ENCODE measurements at regions not wholly inside any gene's neighbourhood (a gene's known extent, or its start where the extent isn't known, plus 50 kb on each side); places are given as distances from the start of the nearest gene placed in this dataset.
A peak's percentile ranks its signal among the peaks of the same experiment; 100 is the strongest.

DNA sequence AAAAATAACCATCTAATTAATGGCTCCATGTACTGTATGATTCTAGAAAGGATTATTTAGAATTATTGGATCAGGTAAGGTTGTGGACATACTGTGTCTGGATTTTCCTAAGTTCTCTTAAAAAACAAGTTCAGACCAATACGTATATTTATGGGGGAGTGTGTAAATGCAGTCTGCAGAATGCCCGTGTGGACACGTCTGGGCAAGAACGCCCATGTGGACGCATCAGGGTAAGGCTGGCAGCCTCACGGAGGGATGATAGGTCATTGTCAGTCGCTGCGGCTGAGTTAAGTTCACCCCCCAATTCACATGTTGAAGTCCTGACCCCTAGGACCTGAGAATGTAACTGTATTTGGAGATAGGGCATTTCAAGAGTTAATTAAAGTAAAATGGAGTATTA lies 160.0 kb upstream of the SHH start:
- no peak overlapping the region for H3K4me3 ChIP-seq
- H3K9me3 ChIP-seq, result no peaks in the 10 kb centered on the region
- 89 to 96% methylated on average over 8 of the region's 8 CpGs for WGBS, 2 donors
- no peak overlapping the region for H3K27ac ChIP-seq
- peak in 1 of 2 donors; percentile 6 for DNase-seq
- no peak for ATAC-seq (ENCODE audit: low FRiP score in 2 of 2)
- no peaks in the 10 kb centered on the region for H3K4me1 ChIP-seq
- no peaks in the 10 kb centered on the region for H3K27me3 ChIP-seq
- no peaks in the 10 kb centered on the region for H3K36me3 ChIP-seq
- TF ChIP-seq POLR2AphosphoS5 (IDR thresholded peaks at IDR 0.05) (no peak), CTCF (IDR thresholded peaks at IDR 0.05) (no peak), POLR2A (IDR thresholded peaks at IDR 0.05) (no peak), EP300 (IDR thresholded peaks at IDR 0.05) (no peak)

DNA sequence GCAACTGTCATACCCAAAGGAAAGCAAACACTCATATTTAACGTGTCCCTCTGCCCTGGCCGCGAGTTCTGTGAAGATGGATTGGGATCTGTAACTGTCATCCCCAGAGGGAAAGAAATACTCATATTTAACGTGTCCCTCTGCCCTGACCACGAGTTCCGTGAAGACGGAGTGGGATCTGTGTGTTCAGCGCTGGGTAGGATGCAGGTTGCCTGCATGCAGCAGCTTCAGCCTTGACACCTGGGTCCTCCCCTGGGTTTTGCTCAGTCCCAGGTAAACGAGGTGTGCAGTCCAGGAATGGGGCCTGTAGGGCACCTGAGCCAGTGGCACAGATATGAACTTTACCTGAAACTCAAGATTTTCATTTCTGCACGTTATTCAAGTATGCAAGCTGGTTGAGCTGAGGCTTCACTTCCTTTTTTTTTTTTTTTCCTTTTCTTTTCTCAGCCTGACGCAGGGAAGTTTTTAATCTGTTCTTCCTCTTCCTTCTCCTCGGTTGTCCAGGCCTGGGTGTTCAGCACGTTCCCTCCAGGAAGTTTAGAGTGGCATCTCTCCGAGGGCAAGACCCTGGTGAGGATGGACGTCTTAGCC lies 159.0 kb upstream of the SHH start:
- Histone ChIP-seq H3K4me3 (no peak overlapping the region), H3K9me3 (no peaks in the 10 kb centered on the region), H3K27ac (no peak overlapping the region), H3K4me1 (no peaks in the 10 kb centered on the region), H3K27me3 (no peaks in the 10 kb centered on the region), H3K36me3 (no peaks in the 10 kb centered on the region)
- DNase-seq, result no peak
- 70 to 73% methylated on average over 15 of the region's 15 CpGs for WGBS, 2 donors
- TF ChIP-seq POLR2AphosphoS5 (IDR thresholded peaks at IDR 0.05) (no peak), CTCF (IDR thresholded peaks at IDR 0.05) (no peak), POLR2A (IDR thresholded peaks at IDR 0.05) (no peak)
- ATAC-seq (ENCODE audit: low FRiP score in 2 of 2), result no peak

DNA sequence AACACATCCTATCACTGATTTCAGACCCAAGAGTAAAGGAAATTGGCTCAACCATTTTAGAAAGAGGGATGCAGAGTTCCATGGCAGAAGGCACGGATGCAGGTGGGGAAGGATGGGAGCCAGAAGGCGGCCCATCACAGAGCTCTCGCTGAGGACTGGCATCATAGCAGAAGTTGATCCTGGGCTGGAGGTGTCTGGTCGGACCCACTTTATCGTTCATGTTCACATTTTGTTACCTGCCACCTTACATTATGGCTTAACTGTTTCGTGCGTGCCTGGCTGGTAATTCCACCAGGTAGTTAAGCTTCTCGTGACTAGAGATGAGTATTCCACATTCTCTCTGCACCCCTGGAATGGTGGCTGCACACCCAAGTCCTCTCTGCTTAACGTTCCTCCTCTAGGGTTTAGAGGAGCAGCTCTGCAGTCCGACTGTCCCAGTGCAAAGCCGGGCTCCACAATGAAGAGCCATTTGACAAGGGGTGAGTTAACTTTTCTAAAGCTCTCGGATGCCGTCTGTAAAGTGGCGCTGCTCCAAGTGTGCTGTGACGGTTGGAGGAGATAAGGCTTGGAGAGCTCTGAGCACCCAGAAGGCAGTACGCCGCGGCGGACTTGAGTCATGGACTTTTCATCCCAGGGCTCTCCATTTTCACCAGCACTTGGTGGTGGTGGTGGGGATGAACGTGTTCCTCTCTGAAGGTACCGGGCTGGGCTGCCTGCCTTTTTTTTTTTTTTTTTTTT lies 157.1 kb upstream of the SHH start:
- ATAC-seq (ENCODE audit: low FRiP score in 2 of 2), result no peak
- H3K4me3 ChIP-seq, result no peak overlapping the region
- no peak overlapping the region for H3K27ac ChIP-seq
- H3K36me3 ChIP-seq, result no peaks in the 10 kb centered on the region
- DNase-seq, result no peak
- H3K9me3 ChIP-seq, result no peaks in the 10 kb centered on the region
- no peak for TF ChIP-seq POLR2AphosphoS5 (IDR thresholded peaks at IDR 0.05)
- no peaks in the 10 kb centered on the region for H3K4me1 ChIP-seq
- 77 to 81% methylated on average over 21 of the region's 21 CpGs for WGBS, 2 donors
- no peaks in the 10 kb centered on the region for H3K27me3 ChIP-seq

GRCh38 chr7:155965010-155965409 lies 152.7 kb upstream of the SHH start:
- no peaks in the 10 kb centered on the region for H3K9me3 ChIP-seq
- ATAC-seq (ENCODE audit: low FRiP score in 2 of 2), result peak in 1 of 2 donors; percentile 19

GRCh38 chr7:155964543-155964942 lies 152.3 kb upstream of the SHH start:
- Histone ChIP-seq H3K9me3 (no peaks in the 10 kb centered on the region), H3K36me3 (no peaks in the 10 kb centered on the region), H3K4me1 (peaks cover 0 to 3% (median 0%) of the 10 kb centered on the region in 4 donors), H3K4me3 (no peak overlapping the region), H3K27me3 (no peaks in the 10 kb centered on the region), H3K27ac (no peak overlapping the region)
- TF ChIP-seq POLR2A (IDR thresholded peaks at IDR 0.05) (no peak), POLR2AphosphoS5 (IDR thresholded peaks at IDR 0.05) (no peak), EP300 (IDR thresholded peaks at IDR 0.05) (no peak), CTCF (IDR thresholded peaks at IDR 0.05) (no peak)
- DNase-seq (no peak), ATAC-seq (ENCODE audit: low FRiP score in 2 of 2) (no peak)
- WGBS, 2 donors, result 85 to 98% methylated on average over 7 to 9 of the region's 9 CpGs

More at GRCh38 chr7:155965010-155965409, 152.7 kb upstream of the SHH start:
- Histone ChIP-seq H3K27ac (no peak overlapping the region), H3K27me3 (no peaks in the 10 kb centered on the region), H3K4me3 (no peak overlapping the region), H3K4me1 (peaks cover 0 to 3% (median 0%) of the 10 kb centered on the region in 4 donors), H3K36me3 (no peaks in the 10 kb centered on the region)
- WGBS, 2 donors, result 90% methylated on average over 7 of the region's 7 CpGs
- no peak for DNase-seq
- no peak for TF ChIP-seq EP300 (IDR thresholded peaks at IDR 0.05)
- TF ChIP-seq POLR2AphosphoS5 (IDR thresholded peaks at IDR 0.05), result no peak
- TF ChIP-seq POLR2A (IDR thresholded peaks at IDR 0.05), result no peak
- TF ChIP-seq CTCF (IDR thresholded peaks at IDR 0.05), result no peak

Data from upper lobe of left lung (tissue), 6 donors.